GM23338 (cell line): ENCODE measurements at regions not wholly inside any gene's neighbourhood (a gene's known extent, or its start where the extent isn't known, plus 50 kb on each side); places are given as distances from the start of the nearest gene placed in this dataset.
"Not testable (repeated sequence)": the region's sequence is repeated elsewhere in the genome, so short reads cannot be mapped to it uniquely, and the experiment has no call there.

Experiments used
- ATAC-seq: fragments of 200-7000 bp; cut with Tn5 transposase; 3 replicates; pipeline ENCODE4 v1.9.1; 2020
- DNase-seq: peaks from one replicate; pipeline ENCODE4 v3.0.0-alpha.2; 2015; ENCODE audit warnings: low spot score
- H2AFZ ChIP-seq: fragments of 200-600 bp; sonication (generic); 2 replicates; pipeline ENCODE4 v1.8.0; 2016; ENCODE audit warnings: antibody characterized with exemption, mild to moderate bottlenecking, moderate library complexity
- H3F3A ChIP-seq: fragments of 200-600 bp; sonication (generic); replicated peaks from 2 replicates; pipeline ENCODE4 v1.8.0; 2017; ENCODE audit warnings: antibody characterized with exemption, mixed run types, low read depth
- H3K27ac ChIP-seq: fragments of 200-600 bp; sonication (generic); 2 replicates; pipeline ENCODE4 v1.6.1; 2016; ENCODE audit warnings: low read depth
- H3K27me3 ChIP-seq: fragments of 200-600 bp; sonication (generic); 2 replicates; pipeline ENCODE4 v1.8.0; 2016; ENCODE audit warnings: mild to moderate bottlenecking, mixed run types, moderate library complexity; ENCODE audit not compliant: insufficient read depth
- H3K36me3 ChIP-seq: fragments of 200-600 bp; sonication (generic); 2 replicates; pipeline ENCODE4 v1.8.0; 2016; ENCODE audit warnings: mild to moderate bottlenecking; ENCODE audit not compliant: insufficient read depth
- H3K4me1 ChIP-seq: fragments of 200-600 bp; sonication (generic); 2 replicates; pipeline ENCODE4 v1.8.0; 2016; ENCODE audit warnings: mild to moderate bottlenecking, moderate library complexity; ENCODE audit not compliant: insufficient read depth
- H3K4me2 ChIP-seq: fragments of 200-600 bp; sonication (generic); 2 replicates; pipeline ENCODE4 v1.7.1; 2017; ENCODE audit warnings: mixed run types
- H3K4me3 ChIP-seq: fragments of 200-600 bp; sonication (generic); 2 replicates; pipeline ENCODE4 v1.6.1; 2016; ENCODE audit warnings: mixed run types
- H3K79me2 ChIP-seq: fragments of 200-600 bp; sonication (generic); replicated peaks from 2 replicates; pipeline ENCODE4 v1.8.0; 2017; ENCODE audit warnings: mild to moderate bottlenecking; ENCODE audit not compliant: insufficient read depth
- H3K9me2 ChIP-seq: fragments of 200-600 bp; sonication (generic); 2 replicates; pipeline ENCODE4 v1.8.0; 2017; ENCODE audit not compliant: insufficient read depth
- H4K20me1 ChIP-seq: fragments of 200-600 bp; sonication (generic); replicated peaks from 2 replicates; pipeline ENCODE4 v1.8.0; 2017; ENCODE audit warnings: mild to moderate bottlenecking; ENCODE audit not compliant: insufficient read depth
- H3K27ac Mint-ChIP-seq: 2 replicates; pipeline ENCODE4 v1.8.0; 2020; ENCODE audit warnings: inconsistent platforms, mild to moderate bottlenecking, moderate library complexity, mixed read lengths
- H3K27me3 Mint-ChIP-seq: 3 replicates; pipeline ENCODE4 v1.8.0; 2022; ENCODE audit warnings: low read depth, mild to moderate bottlenecking, moderate library complexity, mixed read lengths, inconsistent platforms; ENCODE audit not compliant: insufficient read depth, poor library complexity
- H3K36me3 Mint-ChIP-seq: 3 replicates; pipeline ENCODE4 v1.8.0; 2021; ENCODE audit warnings: low read depth, mild to moderate bottlenecking, inconsistent platforms, moderate library complexity, mixed read lengths
- H3K4me1 Mint-ChIP-seq: 3 replicates; pipeline ENCODE4 v1.8.0; 2020; ENCODE audit warnings: mild to moderate bottlenecking, inconsistent platforms, mixed read lengths
- H3K4me3 Mint-ChIP-seq: 3 replicates; pipeline ENCODE4 v1.8.0; 2021; ENCODE audit warnings: moderate library complexity, mild to moderate bottlenecking, inconsistent platforms, mixed read lengths
- H3K9me3 Mint-ChIP-seq: 3 replicates; pipeline ENCODE4 v1.8.0; 2020; ENCODE audit warnings: moderate library complexity, mild to moderate bottlenecking, inconsistent platforms, mixed read lengths
- ETS1 ChIP-seq: IDR thresholded peaks from 2 replicates; pipeline ENCODE4 v1.6.1; 2016; ENCODE audit warnings: antibody characterized with exemption
- REST ChIP-seq: IDR thresholded peaks from one replicate; pipeline ENCODE4 v1.6.1; 2018; ENCODE audit warnings: antibody characterized with exemption; ENCODE audit not compliant: unreplicated experiment
- ZNF331 ChIP-seq: fragments of 250-450 bp; sonication (Bioruptor Pico); IDR thresholded peaks from 2 replicates; pipeline ENCODE4 v1.5.0; 2020; ENCODE audit warnings: low read depth, mild to moderate bottlenecking, moderate library complexity
- ZNF462 ChIP-seq: fragments of 250-450 bp; sonication (Bioruptor Pico); IDR thresholded peaks from 2 replicates; pipeline ENCODE4 v1.5.0; 2020; ENCODE audit warnings: mild to moderate bottlenecking, moderate library complexity

GRCh38 chr4:26196567-26196966, 124.2 kb upstream of the RBPJ start (continued):
- TF ChIP-seq ZNF462 (no peak), REST (no peak)

- TF ChIP-seq ZNF331 = no peak
- no peak for TF ChIP-seq ETS1
- H3K79me2 ChIP-seq = no peaks in the 10 kb centered on the region
- DNase-seq (no peak), ATAC-seq (no peak)
- H3K4me1 ChIP-seq = 0 out of 2 replicates have a peak, but pooled peaks cover 4% of the 10 kb centered on the region
- no peak overlapping the region for H3K4me3 Mint-ChIP-seq
- H3K27me3 ChIP-seq = no peaks in the 10 kb centered on the region
- H3F3A ChIP-seq = 0 out of 2 replicates have a peak, but pooled peaks cover 7% of the 10 kb centered on the region
- H3K27ac Mint-ChIP-seq = no peak overlapping the region
- H3K27me3 Mint-ChIP-seq = no peaks in the 10 kb centered on the region
- no peak overlapping the region for H3K4me2 ChIP-seq
- H3K9me2 ChIP-seq = no peaks in the 10 kb centered on the region
- H3K4me3 ChIP-seq = no peak overlapping the region
- peak overlapping the region; percentile 72; the same call in 1 of the 2 replicates for H2AFZ ChIP-seq
- H3K27ac ChIP-seq = no peak overlapping the region
- no peaks in the 10 kb centered on the region for H4K20me1 ChIP-seq
- H3K4me1 Mint-ChIP-seq = peaks cover 6% of the 10 kb centered on the region; the same call in 2 of the 3 replicates
- H3K36me3 Mint-ChIP-seq = no peaks in the 10 kb centered on the region
- no peaks in the 10 kb centered on the region for H3K9me3 Mint-ChIP-seq
- no peaks in the 10 kb centered on the region for H3K36me3 ChIP-seq
Measured at GRCh38 chr4:26197018-26197779, 123.6 kb upstream of the RBPJ start.

GRCh38 chr4:26198931-26199330, 121.9 kb upstream of the RBPJ start:
- H3K36me3 Mint-ChIP-seq, H3K4me3 Mint-ChIP-seq, H3K4me3 ChIP-seq, H4K20me1 ChIP-seq, H3K4me2 ChIP-seq, H3K27me3 Mint-ChIP-seq, H3F3A ChIP-seq, H3K27ac ChIP-seq, H3K9me3 Mint-ChIP-seq, ATAC-seq, H3K79me2 ChIP-seq, H3K4me1 ChIP-seq, DNase-seq, H3K36me3 ChIP-seq, H3K4me1 Mint-ChIP-seq, H3K9me2 ChIP-seq, H3K27ac Mint-ChIP-seq, H3K27me3 ChIP-seq: not testable (repeated sequence)
- peak overlapping the region; percentile 70; the same call in 1 of the 2 replicates for H2AFZ ChIP-seq
